NCI-H146 treated with DMSO at 0.1 percent for 48 hours (cell line): ENCODE measurements at regions not wholly inside any gene's neighbourhood (a gene's known extent, or its start where the extent isn't known, plus 50 kb on each side); places are given as distances from the start of the nearest gene placed in this dataset.
"Not testable (repeated sequence)": the region's sequence is repeated elsewhere in the genome, so short reads cannot be mapped to it uniquely, and the experiment has no call there.

Experiments used
- DNase-seq: peaks from one replicate; lab custom pipeline; 2025; ENCODE audit not compliant: unreplicated experiment; lab: John Stamatoyannopoulos, UW

DNA sequence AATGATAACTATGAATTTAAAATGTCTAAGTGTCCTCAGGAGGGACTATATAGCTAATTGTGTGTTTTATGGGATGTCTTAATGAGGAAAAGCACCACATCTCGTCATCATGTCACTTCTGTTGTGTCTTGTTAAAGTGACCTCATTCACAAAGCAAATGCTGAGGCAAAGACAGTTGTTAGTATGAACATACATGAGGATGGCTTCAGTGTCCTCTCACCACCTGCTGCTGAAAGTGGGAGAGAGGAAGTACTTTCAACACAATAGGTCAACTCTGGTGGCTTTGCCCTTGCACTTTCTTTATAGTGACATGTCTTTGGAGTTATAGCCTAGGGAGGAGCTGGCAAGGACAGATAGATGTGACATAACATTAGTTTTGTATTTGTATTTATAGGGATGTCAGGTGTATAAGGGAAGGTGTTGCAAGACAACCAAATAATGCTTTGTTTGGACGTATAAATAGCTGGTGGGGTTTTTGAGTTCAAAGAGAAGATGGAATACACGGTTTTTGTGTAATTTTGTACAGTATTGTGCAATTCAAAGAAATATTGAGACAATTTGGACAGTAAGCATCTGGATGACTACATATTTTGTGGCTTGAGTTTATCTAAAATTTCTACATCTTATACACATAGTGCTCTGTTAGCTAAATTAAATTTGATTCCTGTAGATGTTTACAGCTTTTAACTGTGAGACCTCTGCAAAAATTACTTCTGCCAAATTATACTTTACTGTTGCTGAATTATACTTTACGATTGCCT is 131.7 kb upstream of the ATP2B1 start:
- no peak for DNase-seq

- no peak for DNase-seq
These were observed 130.8 kb upstream of the ATP2B1 start for GRCh38 chr12:89839444-89839843.

GRCh38 chr12:89838833-89839232 is 130.2 kb upstream of the ATP2B1 start:
- no peak for DNase-seq

DNA sequence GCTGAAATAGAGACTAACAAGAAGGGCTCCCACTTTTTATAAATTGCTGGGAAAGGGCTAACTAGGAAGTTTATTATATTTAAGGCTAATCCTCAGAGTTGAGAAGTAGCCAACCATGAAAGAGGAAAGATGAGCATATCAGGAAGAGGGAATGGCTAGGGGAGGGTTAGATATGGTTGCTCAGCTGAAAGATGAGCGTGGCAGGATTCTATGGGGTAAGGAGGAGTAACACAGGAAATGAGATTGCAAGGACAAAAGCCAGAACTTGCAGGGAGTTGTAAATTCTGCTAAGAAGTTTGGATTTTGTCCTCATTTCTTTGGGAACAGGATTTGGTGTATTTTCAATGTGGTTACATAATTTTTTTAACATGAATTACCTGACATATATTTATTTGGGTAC is 127.4 kb upstream of the ATP2B1 start:
- no peak for DNase-seq

- no peak for DNase-seq
These were observed 126.0 kb upstream of the ATP2B1 start for GRCh38 chr12:89834676-89835075.

DNA sequence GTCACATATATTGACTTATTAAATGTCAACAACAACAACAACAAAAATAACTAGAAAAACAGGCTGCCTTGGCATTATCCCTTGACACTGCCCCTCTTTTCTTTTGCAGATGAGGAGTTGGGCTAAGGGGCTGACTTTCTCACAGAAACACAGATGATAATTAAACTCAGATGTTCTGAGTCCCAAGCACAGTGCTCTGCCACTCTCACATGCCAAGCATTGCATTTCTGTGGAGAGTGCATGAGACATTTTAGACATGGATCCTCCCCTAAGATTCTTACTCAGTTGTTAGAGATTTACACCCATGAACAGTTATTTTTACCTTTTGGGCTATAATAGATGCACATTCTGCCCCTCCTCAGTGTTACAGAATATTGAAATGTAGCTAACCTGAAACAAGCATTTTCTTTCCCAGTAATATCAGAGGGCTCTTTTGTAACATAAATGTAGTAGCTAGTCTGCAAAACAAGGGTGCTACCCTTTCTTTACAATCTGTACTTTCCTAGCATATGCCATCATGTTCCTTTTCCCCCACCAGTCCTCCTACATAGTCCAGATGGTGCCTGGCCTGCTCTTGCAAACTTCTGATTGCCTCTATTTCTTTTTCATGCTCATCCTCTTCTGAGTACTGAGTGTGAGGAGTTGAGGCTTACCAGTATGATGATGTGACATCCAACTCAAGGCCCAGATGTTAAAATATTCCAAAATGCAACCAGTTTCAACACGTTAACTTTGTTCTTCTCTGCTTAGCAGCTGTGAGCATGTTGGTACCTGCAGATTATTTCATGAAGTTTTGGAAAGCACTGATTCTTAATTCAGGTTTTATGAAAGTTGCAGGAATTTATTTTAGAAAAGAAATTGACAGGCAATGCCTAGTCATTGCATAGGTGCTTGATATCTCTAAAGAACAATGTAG is 125.0 kb upstream of the ATP2B1 start:
- no peak for DNase-seq

GRCh38 chr12:89832336-89832735 is 123.7 kb upstream of the ATP2B1 start:
- DNase-seq: no peak

DNA sequence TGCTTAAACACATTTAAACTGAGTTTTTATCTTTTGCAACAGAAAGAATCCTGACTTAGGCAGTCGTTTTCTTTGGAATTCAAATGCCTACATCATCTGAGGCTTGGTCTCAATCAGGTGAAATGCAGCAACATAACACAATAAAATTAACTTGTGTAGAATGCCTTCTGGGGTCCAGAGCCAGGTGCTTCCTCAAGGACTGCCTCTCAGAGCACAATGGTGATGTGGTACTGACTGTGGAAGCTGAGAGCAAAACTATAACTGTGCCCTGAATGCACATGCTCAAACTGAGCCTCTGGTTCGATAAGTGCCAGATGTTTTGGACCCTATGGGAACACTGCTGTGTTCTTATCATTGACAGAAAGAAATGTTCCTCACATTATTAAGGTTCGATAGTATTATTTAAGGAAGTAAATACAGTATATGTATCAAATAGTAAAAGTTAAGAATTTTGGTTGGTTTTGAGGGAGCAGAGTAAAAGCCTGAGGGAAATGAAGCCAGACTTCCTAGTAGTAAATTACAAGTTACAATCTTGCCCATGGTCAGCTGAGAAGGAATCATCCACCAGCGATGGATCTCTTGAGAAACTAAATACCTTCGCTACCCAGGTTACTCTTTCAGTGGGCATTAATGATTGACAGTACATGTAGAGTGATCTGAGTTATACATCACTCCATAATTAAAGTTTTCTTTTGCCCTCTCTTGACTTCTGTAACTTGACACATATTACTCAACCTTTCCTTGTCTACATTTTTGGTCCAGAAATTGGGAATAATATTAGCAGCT is 122.9 kb upstream of the ATP2B1 start:
- DNase-seq: no peak

DNA sequence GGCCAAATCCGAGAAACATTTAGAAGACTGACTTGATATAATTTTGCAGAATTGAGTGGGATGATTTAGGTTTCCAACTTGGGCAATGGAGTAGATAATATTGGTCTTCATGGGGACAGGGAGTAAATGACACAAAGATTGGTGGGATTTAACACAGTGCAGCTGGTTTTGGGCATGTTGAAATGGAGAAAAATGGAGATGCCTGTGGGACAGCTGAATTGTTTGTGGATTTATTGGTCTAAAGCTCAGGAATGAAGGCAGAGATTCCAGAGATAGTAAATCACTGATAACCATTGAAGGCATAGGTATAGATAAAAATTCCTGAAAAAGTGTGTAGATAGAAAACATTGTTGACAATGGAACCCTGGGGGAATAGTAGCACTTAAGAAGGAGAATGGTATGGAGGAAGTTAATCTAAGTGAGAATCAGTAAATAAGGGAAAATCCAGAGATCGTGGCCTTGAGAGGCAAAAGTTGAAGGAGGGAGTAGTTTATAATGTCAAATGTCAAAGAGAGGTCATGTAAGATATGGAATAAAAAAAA is 120.9 kb upstream of the ATP2B1 start:
- no peak for DNase-seq

GRCh38 chr12:89828575-89828974 is 119.9 kb upstream of the ATP2B1 start:
- no peak for DNase-seq

DNA sequence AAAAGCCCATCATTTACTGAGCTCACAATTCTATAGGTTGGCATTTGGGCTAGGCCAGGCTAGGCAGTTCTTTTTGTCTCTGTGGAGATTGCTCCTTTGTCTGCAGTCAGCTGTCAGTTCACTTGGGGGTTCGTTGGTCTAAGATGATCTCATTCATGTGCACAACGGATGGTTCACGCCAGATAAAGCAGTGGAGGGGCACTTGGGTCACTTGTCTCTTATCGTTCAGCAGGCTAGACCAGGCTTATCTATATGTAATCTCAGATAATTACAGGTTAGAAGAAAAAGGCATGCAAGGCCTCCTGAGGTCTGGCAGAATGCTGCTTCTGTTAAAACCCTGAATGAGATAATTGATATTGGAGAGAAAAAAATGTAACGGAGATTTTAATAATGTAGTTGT is 119.0 kb upstream of the ATP2B1 start:
- DNase-seq: peak; percentile 89

GRCh38 chr12:89826468-89826867 is 117.8 kb upstream of the ATP2B1 start:
- DNase-seq: no peak

GRCh38 chr12:89825591-89826449 is 117.2 kb upstream of the ATP2B1 start:
- DNase-seq: no peak

DNA sequence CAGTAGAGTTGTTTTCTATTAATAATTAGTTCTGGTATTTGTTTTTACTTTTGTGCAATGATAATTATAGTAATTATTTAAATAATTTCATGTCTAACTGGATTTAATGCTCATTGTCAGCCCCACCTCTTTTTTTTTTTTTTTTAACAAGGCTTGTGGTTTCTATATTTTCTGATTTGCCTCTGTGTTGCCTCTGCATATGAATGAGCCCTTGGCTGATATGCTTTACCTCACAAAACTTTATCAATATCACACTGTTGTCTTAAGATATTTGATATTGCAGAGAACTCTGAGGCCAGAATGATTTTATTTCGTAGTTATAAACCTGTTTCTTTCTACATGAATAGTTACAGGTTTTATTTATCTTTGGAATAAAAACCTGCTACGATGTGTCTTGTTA is 116.2 kb upstream of the ATP2B1 start:
- no peak for DNase-seq

GRCh38 chr12:89822992-89823391 is 114.4 kb upstream of the ATP2B1 start:
- DNase-seq: not testable (repeated sequence)

GRCh38 chr12:89821896-89822295 is 113.3 kb upstream of the ATP2B1 start:
- DNase-seq: no peak

DNA sequence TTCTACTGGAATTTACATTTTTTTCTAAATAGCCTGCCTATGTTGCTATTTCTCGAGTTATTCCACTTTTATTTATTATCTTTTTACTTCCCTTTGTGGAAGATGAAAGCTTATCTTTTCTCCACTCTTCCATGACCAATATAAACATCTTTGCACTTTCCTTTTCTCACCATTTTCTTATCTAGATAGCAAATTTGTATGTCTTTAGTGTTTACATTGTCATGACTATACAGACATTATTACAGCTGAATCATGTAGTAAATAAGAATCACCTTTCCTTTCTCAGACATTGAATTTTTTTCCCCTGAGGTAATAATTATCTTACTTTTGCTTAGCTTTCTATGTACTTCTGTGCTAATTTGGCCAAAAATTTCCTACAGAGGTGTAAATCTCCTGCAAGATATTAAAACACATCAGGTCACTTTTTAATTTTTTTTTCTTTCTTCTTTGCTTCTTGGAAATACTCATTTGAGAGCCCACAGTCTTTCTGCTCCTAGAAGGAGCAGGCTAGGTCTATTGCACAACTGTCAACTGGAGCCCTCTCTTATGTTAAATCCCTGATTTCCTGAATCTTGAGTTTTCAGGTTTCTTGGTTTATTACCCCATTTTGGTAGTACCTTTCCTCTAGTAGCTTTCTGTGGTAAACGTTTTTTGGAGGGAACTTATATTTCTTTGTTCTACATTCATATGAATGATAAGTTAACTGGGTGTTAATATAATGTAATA is 109.0 kb upstream of the ATP2B1 start:
- DNase-seq: no peak

- DNase-seq: no peak
These were observed 106.6 kb upstream of the ATP2B1 start for GRCh38 chr12:89815225-89815624.

GRCh38 chr12:89803412-89803811 is 94.8 kb upstream of the ATP2B1 start:
- no peak for DNase-seq

DNA sequence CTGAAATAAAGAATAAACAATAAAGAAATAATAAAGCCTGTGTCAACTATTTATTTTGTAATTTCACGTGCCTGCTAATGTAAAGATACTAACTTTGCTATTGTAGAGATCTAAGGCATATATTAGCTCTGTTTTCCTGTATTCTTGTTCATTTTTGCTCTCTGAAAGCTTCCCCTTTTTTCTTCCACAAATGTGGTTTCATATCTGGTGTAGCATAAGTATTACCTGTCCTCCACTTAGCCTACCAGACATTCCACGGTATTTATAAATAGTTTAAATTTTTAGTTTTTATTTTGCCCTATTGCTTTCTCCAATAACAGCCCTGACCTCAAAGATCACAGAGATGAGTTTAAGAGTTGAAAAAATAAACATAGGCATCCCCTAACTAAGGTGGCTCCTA is 92.6 kb upstream of the ATP2B1 start:
- DNase-seq: no peak
